Stimulated activated CD4-positive, alpha-beta T cell treated with anti-CD3 and anti-CD28 coated beads, Interleukin-1b, Interleukin-23, amount 100 ng/mL, for 1 hour (primary cell): ENCODE measurements at regions not wholly inside any gene's neighbourhood (a gene's known extent, or its start where the extent isn't known, plus 50 kb on each side); places are given as distances from the start of the nearest gene placed in this dataset.

Experiments used
- DNase-seq, 2 donors: peaks; one replicate each; pipeline ENCODE4 v3.0.0-alpha.2; 2020; ENCODE audit warnings: low read depth in 2 of 2

DNA sequence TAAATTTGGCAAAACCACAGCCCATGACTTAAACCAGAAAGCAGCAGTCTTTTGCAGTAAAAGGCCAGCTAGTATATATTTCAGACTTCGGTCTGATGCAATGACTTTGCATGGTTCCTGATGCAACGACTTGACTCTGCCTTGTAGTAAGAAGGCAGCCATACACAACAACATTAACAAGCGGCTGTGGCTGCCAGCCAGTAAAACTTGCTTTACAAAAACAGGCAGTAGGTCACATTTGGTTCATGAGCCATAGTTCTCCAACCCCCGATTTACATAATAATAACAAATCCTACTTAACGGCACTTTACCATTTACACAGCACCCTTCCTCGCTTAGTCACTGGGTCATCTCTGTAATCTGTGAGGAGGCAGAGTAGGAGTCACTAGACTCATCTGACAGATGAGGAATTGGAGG is 410.3 kb downstream of the LRATD1 start:
- DNase-seq = no peak

DNA sequence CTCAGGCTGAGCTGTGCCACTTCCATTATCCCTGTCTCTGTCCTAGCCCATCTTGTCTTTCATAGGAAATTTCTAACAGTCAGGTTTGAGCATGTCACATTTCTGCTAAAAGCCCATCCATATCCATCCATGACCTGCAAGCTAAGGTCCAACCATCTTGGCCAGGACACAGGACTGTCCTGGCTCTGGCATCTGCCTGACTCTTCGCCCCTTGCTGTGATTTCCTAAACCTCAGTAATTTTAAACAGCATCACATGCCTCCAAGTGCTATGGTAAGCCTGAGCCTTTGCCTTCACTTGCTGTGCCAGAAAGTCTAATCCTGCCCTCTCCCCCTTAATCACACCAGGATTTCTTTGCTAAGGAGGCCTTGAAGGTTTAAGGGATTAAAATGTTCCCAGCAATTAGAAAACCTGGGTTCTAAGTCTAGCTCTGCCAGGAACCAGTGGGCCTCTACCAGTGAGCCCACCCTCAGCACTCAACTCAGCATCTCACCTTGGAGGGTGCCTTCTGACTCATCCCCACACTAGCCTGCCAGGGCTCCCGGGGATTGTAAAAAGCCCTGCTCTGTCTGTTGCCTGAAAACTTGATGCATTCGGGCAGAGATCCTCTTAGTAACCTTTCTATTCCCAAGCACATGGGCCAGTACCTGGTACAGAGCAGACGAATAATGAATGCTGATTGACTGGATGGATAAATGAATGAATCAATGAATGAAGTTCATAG is 411.0 kb downstream of the LRATD1 start:
- DNase-seq = no peak

DNA sequence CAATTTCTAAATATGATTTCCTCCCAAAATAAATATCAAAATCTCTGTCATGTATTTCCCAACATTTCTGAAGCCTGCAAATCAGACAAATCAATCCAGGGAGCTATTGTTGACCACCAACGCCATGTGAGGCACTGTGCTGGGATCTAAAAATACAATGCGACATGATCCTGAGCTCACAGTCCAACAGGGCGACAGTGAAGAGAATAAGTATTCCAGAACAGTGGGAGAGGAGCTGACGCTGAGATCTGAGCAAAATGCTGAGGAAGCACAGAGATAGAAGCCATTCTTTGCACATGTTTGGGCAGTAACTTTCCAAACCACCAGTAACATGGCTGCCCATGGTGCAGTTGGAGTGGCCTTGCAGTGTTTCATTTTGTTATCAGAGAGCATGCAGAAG is 412.5 kb downstream of the LRATD1 start:
- DNase-seq = no peak

DNA sequence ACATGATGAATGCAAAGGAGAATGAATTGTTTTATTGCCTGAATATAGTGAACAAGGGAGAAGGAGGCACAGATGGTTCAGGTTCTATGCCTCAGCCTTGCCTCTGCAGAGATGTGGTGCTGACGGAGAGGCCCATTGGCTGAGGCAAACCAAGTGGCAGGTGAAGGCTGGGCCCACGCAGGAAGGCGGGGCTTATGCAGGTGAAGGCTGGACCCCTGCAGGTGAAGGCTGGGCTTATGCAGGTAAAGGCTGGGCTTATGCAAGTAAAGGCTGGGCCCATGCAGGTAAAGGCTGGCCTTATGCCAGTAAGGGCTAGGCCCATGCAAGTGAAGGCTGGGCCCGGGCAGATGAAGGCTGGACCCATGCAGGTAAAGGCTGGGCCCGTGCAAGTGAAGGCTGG is 414.7 kb downstream of the LRATD1 start:
- no peak for DNase-seq

DNA sequence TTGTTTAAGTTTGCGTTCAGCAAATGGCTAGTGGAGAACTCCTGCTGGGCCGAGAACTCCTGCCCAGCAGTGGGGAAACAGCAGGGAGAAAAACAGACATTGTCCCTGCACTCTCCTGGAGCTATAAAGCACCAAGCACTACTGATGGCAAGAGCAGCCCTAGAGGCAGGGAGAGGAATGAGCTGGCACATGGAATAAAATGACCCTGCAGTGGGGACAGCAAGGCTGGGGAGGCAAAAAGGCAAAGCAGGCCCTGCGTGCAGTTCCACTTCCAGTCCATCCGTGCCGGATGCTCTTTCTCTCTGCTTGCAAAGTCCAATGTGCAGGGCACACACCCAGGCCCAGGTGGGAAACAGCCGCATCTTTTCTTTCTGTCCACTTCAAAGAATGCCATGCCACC is 415.5 kb downstream of the LRATD1 start:
- DNase-seq = no peak

DNA sequence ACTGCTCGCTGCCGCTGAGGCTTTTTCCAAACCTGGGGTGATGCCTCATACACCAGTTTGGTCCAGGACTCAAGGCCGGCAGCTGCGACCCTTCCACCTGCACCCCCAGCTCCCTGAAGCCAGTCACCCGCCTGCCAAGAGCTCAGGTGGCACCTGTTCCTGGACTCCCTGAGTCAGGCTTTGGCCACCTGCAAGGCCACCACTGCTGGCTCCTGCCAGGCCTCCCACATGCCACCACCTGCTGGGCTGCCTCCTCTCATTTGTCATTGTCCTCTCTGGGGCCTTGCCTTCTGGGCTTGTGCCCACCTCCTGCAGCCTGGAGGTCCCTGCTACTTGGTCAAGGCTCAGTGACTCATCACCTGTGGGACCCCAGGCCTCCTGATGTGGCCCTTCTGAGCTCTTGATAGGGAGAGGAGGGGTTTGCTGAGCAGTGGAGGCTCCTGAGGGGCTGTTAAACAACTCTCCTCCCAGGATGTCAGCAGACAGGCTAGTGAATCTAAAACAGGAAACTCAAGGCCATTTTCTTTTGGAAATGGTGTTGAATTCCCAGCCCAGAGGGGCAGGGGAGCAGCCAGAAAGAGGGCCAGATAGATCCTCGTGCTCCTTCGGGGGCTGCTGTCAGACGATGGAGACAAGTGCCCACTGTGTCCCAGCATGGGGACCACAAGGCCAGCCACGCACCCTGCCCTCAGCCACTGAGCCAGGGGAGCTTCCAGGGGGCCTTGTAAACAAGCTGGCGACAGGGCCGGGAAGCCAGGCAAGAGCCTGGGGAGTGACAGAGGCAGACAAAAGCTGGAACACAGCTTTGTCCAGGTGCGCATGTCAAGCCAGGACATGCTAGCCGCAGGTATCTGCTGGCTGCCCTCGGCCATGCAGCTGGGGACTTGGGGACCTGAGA is 416.8 kb downstream of the LRATD1 start:
- no peak for DNase-seq

DNA sequence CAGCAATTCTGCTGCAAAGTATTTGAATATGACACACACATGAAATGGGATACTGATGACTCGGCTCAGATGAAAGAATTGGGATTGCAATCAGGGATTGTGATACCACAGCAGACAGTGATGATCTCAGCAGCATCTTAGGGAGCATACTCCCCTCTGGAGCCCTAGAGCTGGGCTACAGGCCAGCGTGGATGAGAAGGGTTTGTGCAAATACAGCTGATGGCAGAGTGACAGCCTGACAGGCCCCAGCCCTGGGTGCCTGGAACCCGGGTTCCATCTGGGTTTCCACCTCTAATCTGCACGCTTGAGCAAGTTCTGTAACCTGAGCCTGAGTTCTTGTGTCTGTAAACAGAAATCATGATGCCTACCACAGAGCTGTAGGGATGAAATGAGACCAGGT is 418.0 kb downstream of the LRATD1 start:
- DNase-seq = no peak

DNA sequence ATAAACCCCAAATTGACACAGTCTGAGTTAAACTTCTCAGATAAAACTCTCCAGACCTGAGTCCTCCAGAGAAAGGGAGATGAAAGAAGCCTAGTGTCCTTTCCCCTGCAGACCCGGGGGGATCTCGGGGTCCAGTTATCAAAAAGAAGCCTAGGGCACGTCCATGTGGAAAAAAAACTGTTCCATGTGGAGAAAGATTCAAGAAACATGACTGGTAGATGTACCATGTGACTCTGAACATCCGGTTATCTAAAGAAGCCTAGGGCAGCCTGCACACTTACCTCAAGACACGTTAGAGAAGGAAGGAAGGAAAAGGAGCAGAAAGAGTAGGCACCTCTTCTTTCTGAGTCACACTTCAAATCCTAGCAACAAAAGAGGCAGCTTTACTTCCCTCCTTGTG is 421.0 kb downstream of the LRATD1 start:
- DNase-seq = no peak

DNA sequence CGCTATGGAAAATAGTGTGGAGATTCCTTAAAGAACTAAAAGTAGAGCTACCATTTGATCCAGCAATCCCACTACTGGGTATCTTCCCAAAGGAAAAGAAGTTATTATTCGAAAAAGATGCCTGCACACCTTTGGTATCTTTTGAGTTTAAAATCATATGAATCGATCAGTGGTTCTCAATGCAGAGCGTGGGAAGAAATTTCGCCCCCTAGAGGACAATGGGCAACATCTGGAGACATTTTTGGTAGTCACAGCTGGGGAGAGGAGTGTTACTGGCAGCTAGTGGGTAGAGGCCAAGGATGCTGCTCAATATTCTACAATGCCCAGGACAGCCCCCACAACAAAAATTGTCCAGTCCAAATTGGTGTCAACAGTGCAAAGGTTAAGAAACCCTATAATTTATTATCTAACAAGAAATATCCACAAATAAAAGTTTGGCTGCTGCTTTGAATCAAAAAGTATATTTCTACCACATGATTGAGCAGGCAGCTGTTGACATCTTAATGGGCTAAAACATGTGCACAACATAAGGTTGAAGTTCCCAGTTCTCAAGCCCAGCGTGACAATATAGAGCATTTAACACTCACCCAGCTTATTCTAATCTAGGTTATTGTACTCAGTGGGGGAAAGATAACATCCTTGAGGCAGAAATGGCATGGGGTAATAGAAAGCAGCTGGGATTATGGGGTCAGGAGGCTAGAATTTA is 425.7 kb downstream of the LRATD1 start:
- DNase-seq = no peak

DNA sequence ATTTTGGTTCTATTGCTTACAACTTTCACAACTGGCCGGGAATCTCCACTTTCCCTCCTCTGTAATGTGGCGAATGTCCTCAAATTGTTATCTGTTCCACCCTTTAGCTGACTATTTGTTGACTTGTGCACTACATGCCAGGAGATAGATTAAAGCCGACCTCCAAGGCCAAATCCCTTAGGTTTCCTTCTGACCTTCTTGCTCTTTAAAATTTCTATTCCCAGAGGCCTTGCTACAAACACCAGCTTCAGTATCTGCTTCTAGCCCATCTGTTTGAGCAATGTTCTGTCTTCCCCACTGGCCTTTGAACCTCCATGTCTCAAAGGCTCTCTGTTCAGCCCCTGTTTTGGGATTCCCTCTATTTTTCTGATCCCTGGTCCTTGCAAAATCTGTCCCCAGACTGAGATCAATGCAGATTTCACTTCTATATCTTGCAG is 426.2 kb downstream of the LRATD1 start:
- no peak for DNase-seq

DNA sequence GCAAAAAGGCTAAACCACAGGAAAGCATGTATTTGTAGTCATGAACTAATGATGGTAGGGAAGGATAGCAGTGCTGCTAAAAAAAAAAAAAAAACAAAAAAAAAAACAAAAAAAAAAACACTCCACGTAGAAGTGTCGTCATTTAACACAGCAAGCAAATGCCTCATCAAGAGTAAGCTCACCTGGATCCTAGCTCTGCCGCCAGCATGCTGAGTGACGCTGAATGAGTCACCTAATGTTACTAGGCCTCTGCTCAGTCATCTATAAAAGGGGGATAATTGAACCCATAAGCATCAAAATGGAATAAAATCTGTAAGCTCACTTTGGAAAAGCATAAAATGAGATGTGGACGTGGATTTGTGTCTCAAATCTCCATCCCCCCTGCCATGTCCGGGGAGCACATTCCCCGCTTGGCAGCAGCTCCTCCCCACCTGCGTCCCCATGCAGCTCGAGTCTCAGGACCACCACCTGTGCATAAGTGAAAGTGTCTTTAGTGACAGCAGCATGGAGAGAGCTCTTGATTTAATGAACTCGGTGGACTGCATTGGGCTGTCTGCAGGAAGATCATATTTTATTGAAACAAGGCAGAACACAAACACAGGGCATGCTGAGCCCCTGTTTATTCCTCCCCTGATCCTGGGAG is 427.5 kb downstream of the LRATD1 start:
- DNase-seq = no peak

DNA sequence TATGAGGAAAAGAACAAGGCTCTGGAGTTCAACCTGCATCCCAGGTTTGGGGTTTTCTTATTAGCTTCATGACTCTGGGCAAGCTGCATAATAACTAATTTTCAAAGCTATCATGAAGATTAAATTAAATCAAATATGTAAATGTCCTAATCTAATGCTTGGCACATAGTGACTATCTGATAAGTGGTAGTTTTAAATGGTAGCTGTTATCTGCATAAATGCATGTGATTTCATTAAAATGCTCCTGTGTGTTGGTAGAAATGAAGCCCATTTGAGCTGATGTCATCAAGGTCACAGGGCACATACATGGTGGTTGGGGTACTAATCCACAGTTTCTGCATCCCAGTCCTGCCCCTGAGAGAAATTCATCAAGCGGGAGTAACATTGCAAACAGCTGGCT is 428.8 kb downstream of the LRATD1 start:
- no peak for DNase-seq

DNA sequence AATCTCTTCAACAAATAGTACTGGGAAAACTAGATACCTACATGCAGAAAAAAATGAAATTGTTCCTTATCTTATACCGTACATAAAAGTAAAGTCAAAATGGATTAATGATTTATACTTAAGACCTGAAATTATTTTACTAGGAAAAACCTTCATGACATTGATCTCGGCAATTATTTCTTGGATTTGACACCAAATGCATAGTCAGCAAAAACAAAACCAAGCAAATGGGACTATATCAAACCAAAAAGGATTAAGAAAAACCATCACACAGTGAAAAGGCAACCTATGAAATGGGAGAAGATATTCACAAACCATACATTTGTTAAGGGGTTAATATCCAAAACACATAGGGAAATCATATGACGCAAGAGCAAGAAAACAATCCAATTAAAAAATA is 433.6 kb downstream of the LRATD1 start:
- DNase-seq = no peak

DNA sequence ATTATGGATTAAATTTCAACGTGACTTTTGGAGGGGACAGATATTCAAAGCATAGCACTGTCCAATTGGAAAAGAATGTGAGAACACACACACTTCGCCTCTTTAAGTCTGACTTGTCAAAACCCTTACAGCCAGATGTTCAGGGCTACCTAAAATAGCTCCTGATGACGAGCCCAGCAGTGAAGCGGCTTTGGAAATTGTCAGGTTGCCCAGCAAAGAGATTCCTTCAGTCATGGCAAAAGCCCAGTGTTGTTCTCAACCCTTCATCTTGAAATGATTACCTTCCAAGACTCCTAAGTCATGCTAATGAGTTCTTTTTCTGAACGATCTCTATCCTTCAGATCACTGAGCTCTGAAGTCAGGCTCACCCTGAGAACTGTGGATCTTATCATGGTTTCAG is 436.6 kb downstream of the LRATD1 start:
- no peak for DNase-seq

DNA sequence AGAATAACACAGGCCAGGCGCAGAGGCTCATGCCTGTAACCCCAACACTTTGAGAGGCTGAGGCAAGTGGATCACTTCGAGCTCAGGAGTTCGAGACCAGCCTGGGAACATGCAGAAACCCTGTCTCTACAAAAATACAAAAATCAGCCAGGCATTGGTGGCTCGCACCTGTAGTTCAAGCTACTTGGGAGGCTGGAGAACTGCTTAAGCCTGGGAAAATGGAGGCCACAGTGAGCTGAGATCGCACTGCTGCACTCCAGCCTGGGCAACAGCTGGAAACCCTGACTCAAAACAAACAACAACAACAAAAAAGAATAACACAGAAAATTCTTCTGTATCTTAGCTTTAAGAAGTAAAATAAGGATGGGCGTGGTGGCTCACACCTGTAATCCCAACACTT is 440.3 kb downstream of the LRATD1 start:
- DNase-seq = no peak

DNA sequence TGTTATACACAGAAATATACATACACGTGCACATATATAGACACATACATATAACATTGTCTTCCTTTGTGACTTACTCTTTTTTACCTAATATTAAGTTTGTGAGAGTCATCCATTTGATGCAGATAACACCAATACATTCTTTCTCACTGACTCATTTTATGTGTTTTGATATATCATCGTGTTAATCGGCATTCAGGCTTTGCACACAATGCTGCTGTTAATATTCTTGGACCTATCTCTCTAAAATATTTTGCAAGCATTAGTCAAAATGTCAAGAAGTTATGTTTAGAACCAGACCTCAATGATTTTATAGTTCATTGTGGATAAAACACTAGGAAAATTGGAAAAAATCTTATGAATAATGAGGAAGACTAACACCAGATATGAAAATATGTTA is 441.1 kb downstream of the LRATD1 start:
- no peak for DNase-seq

DNA sequence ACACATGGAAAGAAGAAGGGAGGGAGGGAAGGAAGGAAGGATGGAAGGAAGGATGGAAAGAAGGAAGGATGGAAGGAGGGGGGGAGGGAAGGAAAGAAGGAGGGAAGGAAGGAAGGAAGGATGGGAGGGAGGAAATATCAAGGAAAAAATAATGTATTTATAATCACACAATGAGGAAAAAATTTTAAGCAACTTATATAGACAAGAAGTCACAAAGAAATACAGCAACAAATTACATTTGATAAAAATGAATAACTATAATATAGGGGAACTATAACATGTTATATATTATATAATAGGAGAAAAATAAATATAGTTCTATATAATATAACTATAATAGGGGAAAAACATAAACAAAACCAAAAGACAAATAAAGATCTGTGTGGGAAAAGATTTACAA is 441.8 kb downstream of the LRATD1 start:
- DNase-seq = no peak

DNA sequence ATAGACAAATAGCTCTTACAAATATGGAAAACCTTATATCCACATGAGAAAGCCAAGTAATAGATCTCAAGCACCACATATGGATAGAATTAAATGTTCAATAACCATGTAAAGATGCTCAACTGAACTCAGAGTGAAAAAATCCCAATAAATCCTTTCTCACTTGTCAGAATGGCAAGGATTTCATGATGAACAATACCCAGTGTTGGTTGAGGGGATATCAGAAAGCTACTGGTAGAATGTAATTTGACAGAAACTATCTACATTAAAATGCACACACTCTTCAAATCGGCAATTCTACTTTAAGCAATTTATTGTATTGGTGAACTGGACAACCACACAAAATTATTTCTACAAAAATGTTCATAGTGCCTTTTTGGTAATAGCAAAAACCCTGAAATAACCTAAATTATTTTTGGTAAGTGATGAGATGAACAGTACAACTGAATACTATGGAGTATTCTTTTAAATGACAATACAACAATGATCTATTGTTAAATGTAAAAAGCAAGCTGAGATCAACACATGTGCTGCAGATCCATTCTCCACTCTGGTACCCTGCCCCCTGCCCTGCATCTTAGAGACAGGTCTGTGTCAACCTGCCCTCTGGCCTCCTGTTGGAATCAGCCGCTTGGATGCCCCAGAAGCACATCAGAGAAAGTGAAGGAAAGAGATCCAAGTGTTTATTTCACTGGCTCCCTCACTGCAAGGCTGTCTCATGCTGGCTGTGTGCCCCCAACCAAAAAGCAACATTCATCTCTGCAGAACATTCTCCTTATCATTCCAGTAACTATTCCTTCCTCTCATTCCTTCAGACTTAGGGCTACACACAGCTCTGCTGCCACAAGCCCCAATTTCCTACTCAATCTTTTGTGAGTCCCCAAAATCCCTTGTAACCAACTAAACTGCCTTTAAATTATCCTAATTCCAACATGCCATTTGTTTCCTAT is 442.5 kb downstream of the LRATD1 start:
- DNase-seq = no peak

DNA sequence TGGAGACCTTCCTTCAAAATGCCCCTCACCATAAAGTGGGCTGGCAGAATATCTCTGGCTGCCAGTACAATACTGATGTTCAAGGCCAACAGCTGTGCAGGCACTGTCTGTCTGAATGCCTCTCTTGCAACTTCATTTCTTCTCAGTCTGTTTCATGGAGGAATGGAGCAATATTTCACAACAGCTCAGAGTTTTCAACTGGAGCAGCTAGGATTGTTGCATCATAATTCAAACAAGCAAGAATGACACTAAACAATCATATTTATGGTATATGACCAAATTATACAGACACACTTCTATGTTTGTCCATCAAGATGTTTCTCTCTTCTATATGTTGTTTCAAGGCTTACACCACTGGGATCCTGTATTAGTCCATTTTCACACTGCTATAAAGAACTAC is 444.2 kb downstream of the LRATD1 start:
- DNase-seq = no peak

DNA sequence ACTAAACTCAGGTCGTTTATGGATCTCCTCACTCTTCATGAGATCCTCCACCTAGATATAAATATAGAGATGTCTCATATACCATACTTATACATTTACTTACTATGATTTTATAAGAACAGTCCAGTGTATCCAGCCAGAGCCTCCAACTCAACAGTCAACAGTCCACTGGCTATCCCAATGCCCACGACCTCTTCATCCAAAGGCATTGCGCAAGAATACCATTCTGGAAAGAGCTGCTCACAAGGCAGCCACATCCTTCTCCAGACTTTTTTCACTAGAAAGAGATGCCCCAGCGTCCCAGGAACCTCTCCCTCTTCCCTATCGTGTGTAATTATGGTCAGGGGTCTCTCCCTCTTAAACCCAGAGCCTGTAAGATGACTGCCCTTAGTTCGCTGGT is 448.8 kb downstream of the LRATD1 start:
- no peak for DNase-seq
